ENCODE measurements at regions not wholly inside any gene's neighbourhood (a gene's known extent, or its start where the extent isn't known, plus 50 kb on each side); places are given as distances from the start of the nearest gene placed in this dataset.

- TF ChIP-seq CTCF (IDR thresholded peaks at IDR 0.05): no peak
- no peak for TF ChIP-seq POLR2A (IDR thresholded peaks at IDR 0.05)
Observed at GRCh38 chr5:58199087-58199486, 260.8 kb downstream of the PLK2 start.
